ENCODE measurements at regions not wholly inside any gene's neighbourhood (a gene's known extent, or its start where the extent isn't known, plus 50 kb on each side); places are given as distances from the start of the nearest gene placed in this dataset.
"Not testable (repeated sequence)": the region's sequence is repeated elsewhere in the genome, so short reads cannot be mapped to it uniquely, and the experiment has no call there.

DNA sequence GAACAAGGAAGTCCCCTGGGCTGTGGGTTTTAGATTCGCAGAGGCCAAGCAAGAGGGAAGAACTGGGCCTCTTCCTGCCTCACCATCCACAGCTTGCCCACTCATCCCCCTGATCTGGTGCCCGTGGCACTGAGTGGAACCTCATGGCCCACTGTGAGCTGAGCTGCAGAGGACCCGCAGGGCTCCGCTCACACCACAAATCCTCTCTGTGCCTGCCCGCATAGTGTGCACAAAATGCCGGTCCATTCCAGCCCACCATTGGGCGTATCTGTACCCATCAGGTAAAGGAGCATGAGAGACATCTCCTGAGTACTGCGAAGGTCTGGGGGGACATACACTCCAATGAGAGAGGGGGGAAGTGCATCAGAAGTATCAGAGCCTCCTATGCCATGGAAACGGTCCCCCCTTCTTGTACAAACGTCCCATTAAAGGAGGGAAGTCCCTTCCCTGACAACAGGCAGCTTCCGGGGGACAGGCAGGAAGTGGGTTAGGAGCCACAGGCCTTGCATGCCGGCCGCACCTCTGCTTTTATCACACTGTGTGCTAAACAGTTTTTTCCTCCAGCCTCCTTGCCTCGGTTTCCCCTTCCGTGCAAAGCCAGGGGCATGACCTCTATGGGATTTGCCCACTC lies 309.4 kb upstream of the DIO3 start:
- DNase-seq: no peak

DNA sequence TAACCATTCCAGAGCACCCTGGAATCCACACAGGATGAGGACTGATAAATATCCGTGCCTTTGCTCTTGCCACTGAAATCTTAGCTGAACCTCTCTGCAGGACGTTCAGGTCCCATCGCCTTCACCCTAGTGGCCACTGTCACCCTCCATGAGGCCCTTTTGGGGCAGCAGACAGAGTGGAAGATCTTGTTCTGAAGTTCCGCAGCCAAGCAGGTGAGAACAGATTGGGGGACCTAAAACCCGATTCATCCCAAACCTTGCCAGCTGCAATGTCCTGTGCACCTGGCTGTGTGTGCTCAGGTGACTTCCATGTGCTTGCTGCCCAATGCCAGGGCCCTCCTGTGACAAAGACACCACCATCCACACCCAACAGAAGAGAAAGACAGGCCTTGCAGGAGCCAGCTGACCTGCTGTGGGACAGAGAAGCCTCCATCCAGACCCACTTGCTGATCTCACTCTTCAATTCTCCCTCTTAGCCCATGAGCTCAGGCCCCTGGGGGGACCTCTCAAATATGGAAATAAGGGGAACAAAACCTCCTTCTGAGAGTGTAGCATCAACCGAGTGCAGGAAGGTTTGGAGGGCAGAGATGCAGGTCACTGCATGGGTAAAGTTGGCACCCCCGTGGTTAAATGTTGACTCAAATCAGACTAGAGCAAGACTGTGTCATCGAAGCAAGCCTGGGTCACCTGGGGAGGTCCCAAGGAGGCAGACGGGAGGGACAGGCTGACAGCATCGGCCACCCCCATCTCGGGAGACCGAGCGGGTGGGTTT lies 308.7 kb upstream of the DIO3 start:
- no peak for DNase-seq

DNA sequence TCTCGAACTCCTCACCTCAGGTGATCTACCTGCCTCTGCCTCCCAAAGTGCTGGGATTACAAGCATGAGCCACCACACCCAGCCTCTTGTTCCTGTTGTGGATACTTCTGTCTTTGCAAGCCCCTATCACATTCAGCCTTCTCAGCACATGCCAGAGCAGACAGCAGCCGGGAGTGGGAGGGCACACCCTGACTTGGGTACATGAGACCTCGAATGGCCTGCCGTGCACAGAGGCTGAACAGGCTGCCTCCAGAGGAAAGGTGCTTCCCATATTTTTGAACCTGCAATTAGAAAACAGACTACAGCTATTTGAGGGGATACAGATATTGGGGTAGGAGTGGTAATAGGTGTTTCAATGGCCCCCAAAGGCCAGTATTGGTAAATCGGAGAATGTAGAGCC lies 307.3 kb upstream of the DIO3 start:
- no peak for DNase-seq

DNA sequence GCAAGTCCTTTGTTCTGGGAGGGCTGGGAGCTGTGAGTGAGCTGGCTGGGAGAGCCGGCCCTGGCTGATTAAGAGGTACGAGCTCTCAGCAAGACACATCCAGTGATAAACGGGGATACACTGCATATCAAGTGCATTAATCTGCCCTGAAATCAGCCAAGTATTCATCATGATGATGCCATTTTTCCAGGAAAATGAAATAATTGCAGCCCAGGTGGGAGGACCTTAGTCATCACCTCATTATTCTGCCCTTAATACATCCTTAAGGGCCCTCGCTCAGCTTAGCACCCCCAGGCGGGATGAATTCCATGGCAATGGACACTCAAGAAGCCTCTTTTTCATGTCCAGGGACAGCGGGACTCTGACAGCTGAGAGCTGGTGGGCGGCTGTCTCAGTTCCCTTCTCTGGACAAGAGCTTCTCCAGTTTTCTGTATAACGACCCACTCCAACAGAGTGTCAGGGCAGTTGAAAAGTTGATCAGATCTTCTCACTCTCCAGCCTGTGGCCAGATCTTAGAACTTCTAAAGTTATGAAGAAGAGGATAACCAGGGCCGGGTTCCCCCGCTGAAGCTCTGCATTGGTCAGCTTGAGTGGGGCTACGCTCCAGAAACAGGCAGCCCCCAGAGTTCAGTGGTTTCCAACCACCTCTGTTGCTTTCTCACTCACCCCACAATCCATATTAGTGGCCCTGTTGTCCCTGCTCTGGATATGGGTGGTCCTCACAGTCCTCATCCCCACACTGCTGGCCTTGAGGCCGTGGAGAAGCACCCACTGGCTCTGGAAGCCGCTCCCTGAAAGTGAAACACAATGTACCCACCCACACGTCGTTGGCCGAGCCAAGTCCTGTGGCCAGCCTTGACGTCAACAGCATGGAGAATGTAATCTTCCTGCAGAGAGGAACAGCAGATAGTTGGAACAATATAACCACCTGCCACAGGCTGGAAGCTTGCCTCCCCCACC lies 306.2 kb upstream of the DIO3 start:
- DNase-seq: no peak

DNA sequence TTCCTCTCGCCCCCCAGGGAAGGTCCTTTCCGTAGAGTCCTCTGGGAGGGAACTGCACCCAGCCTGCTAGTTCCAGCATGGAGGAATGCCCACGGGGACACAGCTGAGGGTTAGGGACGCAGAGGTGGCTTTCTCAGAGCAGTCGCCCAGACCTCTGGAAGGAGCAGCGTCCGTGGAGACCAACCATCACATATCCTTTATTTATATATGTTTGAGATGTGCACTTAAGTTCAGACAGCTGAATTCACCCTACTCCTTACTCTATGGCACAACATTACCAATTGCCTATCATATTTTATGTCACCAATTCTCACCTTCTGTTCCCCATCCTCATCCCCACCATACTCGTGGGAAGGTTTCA lies 305.6 kb upstream of the DIO3 start:
- no peak for DNase-seq

DNA sequence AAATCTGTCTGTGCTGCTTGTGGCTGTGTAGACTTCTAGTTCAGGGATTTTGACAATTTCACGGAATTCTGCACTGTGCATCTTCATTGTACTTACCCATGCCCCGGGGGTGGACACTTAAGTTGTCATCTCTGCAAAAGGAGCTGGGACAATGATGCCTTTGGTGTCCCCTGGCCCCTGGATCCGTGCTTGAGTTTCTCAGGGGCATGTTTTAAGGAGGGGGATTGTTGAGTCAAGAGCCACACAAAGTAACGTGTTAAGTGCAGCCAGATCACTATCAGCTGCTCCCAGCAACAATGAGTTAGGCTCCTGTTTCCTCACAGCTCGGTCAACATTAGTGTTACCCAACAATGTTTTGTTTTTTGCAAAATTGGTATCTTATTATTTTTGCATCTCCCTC lies 305.0 kb upstream of the DIO3 start:
- no peak for DNase-seq

DNA sequence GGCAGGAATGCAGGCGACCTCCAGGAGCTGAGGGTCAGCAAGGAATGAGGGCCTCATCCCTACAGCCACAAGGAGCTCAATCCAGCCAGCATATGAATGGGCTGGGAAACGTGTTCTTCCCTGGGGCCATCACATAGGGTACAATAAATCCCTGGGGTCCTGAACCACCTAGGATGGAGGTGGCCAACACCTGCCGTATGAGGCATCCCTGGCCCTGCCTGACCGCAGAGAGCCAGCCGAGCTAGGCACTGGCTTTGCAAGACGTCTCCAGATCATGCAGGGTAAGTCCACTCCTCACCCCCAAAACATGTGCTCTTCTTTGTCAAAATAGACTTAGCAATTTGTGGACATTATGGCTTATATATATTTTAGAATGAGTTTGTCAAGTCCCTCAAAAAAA lies 303.7 kb upstream of the DIO3 start:
- no peak for DNase-seq

DNA sequence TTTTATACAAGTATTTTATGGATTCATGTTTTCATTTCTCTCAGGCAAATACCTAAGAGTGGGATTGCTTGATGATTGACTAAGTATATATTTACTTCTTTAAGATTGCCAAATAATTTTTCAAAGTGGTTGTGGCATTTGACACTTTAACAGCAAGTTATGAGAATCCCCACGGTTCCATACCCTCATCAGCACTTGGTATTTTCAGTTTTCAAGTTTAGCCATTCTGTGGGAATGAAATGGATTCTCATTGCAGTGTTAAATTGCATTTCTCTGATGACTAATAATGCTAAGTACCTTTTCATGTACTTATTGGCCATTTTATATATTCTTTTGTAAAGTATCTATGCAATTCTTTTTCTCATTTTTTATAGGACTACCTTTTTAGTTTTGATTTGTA lies 301.5 kb upstream of the DIO3 start:
- DNase-seq: no peak

DNA sequence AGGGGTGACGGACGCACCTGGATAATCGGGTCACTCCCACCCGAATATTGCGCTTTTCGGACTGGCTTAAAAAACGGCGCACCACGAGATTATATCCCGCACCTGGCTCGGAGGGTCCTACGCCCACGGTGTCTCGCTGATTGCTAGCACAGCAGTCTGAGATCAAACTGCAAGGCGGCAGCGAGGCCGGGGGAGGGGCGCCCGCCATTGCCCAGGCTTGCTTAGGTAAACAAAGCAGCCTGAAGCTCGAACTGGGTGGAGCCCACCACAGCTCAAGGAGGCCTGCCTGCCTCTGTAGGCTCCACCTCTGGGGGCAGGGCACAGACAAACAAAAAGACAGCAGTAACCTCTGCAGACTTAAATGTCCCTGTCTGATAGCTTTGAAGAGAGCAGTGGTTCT lies 294.9 kb upstream of the DIO3 start:
- DNase-seq: not testable (repeated sequence)

DNA sequence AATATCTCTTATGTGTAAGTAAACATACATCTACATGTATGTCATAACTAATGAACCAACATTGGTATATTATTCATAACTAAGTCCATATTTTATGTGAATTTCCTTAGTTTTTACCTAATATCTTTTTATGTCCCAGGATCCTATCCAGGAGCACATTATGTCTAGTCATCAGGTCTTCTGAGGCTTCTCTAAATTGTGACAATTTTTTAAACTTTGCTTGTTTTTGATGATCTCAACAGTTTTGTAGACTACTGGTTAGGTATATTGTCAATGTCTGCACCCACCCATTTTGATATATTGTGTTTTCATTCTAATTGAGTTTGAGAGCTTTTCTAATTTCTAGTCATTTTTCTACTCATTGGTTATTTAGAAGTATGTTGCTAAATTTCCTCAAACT lies 288.2 kb upstream of the DIO3 start:
- no peak for DNase-seq

DNA sequence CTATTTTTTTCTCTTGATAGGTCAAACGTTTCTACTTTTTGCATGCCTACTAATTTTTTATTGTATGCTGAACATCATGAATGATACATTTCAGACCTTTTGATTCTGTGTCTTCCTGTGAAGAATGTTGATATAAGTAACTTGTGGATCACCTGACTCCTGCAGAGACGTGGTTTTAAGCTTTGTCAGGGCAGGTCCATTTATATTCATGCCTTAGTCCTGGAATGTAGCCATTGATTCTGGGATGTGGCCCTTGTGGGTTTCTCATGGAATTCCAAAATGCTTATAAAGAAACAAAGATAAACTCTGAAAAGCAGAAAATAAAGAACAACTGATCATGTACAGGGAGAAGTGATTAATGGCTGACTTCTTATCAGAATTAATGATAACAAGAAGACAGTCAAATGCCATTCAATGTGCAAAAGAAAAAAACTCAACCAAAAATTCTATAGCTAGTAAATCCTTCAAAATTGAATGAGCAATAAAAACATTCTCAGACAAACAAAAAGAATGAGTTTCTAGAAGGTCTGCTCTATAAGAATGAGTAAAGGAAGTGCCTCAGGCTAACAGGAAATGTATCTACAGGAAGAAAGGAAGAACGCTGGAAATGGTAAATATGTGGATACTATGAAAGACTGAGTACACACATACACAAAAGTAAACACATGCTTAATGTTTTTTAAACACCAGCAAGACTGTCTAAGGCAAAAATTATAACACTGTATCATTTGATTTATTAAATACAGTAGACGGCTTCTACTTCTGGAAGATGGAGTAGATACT lies 284.8 kb upstream of the DIO3 start:
- no peak for DNase-seq

DNA sequence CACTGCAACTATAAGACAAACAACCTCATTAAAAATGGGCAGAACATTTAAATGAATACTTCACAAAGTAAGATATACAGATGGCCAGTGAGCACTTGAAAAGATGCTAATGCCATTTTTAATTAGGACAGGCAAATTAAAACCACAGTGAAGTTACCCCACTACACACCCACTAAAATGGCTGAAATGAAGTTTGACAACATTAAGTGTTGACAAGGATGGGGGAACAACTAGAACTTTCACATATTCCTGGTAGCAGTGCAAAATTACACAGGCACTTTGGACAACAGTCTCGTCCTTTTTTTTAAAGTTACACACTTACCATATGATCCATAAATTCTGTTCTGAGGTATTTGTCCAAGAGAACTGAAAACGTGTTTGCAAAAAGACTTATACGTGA lies 278.9 kb upstream of the DIO3 start:
- no peak for DNase-seq

DNA sequence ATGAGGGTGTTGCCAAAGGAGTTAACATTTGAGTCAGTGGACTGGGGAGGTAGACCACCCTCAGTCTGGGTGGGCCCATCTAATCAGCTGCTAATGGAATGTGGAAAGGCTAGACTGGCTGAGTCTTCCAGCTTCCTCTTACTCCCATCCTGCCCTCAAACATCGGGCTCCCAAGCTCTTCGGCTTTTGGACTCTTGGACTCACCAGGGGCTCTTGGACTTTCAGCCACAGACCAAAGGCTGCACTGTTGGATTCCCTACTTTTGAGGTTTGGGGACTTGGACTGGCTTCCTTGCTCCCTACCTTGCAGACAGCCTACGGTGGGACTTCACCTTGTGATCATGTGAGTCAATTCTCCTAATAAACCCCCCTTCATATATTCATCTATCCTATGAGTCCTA lies 276.6 kb upstream of the DIO3 start:
- no peak for DNase-seq

DNA sequence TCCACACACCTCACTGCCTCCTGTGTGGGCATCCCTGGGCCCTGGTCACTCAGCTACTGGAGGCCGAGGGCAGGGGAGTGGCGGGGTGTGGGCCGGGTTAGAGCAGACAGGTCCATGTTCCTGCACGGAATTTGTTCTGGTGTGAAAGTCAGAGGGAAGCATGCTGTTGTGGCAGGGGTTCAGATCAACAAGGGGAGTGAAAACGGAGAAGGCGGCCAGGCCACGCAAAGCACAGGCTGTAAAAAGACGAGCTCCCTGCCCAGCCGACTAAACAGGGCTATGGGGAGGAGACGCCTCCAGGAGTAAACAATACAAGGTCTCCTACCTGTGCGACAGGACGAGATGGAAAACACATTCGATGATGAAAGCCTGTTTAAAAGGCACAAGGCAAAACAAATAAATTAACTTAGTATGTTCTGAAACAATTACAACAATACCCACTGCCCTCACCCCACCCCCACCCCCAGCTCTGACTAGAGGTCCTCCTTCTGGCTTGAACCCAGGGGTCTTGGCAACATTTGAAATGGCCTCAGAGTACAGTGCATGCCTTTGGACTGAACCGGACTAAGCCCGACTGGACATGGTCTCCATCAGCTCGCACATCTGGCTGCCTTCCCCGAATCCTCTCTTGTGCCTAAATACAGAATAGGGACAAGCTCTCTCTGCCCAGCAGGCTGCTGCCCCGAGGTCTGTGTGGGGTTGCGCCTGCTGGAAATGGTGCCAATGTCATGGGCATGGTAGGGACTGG lies 274.9 kb upstream of the DIO3 start:
- DNase-seq: no peak

DNA sequence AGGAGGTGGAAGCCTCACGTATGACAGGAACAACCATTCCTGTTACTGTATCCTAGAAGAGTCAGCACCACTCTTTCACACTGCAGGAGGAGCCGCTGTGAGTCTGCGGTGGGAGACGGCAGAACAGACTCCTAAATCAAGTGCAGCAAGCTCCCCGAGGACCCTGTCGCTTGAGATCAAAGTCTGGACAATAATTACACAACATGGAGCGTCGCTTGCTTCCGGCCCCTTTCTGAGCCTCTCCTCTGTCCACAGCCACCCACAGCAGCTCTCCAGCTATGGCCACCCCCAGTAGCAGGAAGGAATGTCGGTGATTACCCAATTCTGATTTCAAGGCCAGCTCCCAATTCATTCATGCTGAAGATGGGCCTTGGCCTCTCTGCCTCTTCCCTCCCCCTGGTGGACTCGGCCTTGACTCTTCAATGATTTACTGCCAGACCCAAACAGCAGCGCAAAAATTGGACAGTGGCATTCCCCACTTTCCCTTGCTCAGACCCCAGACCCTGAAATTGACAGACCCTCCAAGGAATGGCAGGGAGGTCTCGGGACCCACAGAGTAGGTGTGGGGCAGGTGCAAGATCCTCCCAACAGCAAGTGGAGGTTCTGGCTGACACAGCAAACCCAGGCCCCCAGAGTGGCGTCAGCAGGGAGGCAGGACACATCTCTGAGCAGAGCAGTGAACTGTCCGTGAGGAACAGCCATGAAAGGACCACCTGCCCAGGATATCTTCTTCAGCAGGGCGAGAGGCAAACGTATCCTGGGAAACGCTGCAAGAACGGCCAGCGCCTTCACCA lies 272.7 kb upstream of the DIO3 start:
- no peak for DNase-seq

DNA sequence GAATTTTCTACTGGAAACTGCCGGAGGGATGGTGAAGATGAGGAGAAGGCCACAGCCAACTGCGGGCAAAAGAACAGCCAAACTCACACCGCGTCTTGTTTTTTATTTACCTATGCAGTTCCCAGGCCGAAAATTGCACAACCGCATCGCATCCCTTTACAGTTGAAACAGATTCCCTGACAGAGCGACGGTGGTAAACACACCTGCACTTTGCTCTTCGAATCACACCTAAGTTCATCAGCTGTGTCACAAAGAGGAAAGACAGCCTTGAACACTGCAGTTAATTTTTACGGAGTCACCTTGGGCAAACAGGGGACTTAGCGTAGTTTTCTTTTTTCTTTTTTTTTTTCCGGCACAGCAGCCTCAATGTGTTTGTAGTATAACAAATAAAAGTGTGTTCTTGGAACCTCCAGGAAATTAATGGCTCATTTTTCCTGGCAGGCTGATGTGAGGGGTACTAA lies 272.0 kb upstream of the DIO3 start:
- DNase-seq: no peak

DNA sequence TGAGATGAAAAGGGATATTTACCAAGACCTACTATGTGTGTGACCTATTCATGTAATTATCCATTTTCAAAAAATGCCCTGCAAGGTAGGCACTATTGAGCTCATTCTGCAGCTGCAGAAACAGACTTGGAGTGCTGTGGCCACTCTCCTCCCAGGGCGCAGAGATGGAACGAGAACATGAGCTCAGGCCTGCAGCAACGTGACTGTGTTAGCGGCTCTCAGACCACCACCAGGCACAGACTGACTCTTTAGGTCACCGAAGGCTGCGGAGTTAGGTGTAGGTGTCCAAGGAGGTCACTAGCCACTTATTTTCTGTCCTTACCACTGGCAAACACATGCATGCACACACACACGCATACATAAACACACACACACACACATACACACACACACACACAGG lies 271.4 kb upstream of the DIO3 start:
- no peak for DNase-seq

DNA sequence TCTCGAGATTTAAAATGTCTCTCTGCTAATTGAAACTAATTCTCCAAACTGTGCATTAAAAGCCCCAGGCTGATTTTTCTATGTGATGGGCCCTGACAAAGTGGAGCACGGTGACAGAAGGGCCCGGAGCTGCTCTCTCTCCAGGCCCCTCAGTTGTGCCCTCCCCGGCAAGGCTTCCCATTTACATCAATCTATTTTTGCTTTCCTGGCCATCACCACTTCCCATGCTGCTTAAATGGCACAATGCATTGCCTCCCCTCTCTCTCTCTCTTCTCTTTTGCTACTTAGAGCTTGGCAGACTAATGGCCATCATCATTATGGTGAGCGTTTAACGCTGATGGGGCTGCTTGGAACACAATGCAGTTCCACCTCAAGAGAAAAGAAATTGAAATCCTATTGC lies 270.7 kb upstream of the DIO3 start:
- DNase-seq: no peak

DNA sequence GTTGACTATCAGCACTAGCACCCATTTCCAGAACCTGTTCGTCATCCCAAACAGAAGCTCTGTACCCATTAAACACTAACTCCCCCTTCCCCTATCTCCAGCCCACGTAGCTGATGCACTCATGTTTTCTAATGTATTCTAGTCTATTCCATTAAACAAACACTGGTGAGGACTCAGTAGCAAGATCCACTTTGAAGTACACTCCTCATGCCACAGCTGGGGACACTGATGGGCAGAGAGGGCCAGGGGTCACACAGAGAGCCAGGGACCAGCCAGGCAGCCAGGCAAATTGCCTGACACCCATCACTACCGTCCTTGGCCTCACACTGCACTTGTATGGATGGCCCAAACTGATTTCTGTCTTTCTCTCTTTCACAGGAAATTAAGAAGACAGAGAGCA lies 269.9 kb upstream of the DIO3 start:
- DNase-seq: no peak

DNA sequence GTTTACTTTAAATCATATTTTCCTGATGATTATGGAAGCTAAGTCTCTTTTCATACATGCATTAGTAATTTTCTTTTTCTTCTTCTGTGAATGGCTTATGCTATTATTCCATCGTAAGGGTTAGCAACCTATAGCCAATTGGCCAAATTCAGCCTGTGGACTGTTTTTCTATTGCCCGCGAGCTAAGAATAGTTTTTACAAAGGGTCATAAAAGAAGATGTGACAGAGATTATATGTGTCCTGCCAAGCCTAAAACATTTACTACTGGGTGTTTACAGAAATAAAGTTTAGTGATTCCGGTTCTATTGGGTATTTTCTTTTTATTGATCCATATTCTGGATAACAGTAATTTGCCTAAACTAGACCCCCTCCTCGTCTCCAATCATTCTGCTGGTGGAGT lies 268.8 kb upstream of the DIO3 start:
- DNase-seq: no peak

DNA sequence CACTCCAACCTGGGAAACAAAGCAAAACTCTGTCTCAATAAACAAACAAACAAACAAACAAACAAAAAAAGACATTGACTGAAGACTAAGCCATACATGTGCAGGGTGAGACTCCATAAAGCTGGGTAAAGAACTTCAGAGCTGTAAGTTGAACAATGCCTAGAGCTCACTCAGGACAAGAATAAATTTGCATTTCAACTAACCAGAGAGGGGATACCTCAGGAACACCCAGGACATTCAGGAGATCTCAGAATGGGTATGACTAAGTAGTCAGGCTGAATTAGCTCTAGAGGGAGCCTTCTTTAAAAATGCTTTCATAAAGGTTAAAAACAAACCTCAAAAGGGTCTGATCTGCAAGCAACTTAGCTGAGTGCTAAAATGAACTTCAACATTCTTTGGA lies 267.7 kb upstream of the DIO3 start:
- DNase-seq: no peak
